Psoas muscle (tissue), 7 donors: ENCODE measurements at regions not wholly inside any gene's neighbourhood (a gene's known extent, or its start where the extent isn't known, plus 50 kb on each side); places are given as distances from the start of the nearest gene placed in this dataset.

Experiments
- ATAC-seq, 4 donors: fragments of 200-7000 bp; cut with Tn5 transposase; one replicate each; pipeline ENCODE4 v1.9.1; 2020; ENCODE audit warnings: moderate library complexity in 3 of 4, mild to moderate bottlenecking in 2 of 4
- DNase-seq, 2 donors: peaks; one replicate each; pipeline ENCODE4 v3.0.0-alpha.2; 2020
- H3K27ac ChIP-seq: fragments of 200-600 bp; one replicate; pipeline ENCODE4 v1.8.0; 2022
- H3K27me3 ChIP-seq, 3 donors: fragments of 200-600 bp in 1 of 3; one replicate each; pipeline versions ENCODE4 v1.6.1 to v1.8.0; 2013 to 2022; ENCODE audit warnings: low read length in 2 of 3, mild to moderate bottlenecking in 2 of 3, moderate library complexity in 1 of 3; ENCODE audit not compliant: insufficient read depth in 3 of 3
- H3K36me3 ChIP-seq, 2 donors: fragments of 200-600 bp in 1 of 2; one replicate each; pipeline versions ENCODE4 v1.6.1 to v1.8.0; 2013 to 2022; ENCODE audit warnings: low read depth in 1 of 2, mild to moderate bottlenecking in 1 of 2, moderate library complexity in 1 of 2; ENCODE audit not compliant: insufficient read depth in 1 of 2
- H3K4me1 ChIP-seq: fragments of 200-600 bp; one replicate; pipeline ENCODE4 v1.8.0; 2022
- H3K4me3 ChIP-seq: fragments of 200-600 bp; one replicate; pipeline ENCODE4 v1.8.0; 2022; ENCODE audit warnings: mild to moderate bottlenecking
- H3K9me3 ChIP-seq: fragments of 200-600 bp; one replicate; pipeline ENCODE4 v1.8.0; 2022
- WGBS, 3 donors: extraction: QIAGEN DNeasy Blood & Tissue Kit; methylation state at CpG; one replicate each; pipeline versions ENCODE4 v1.1.6 to v1.1.7; 2013; 5-methylcytosine and 5-hydroxymethylcytosine counted together
- intact Hi-C, 2 donors: fragments of 100-400 bp; cut with DNase I; formaldehyde crosslinking; loops; one replicate each; pipeline versions ENCODE4 v1.11.0 to v1.14.2; 2022
- TF ChIP-seq, protein P1 (sequence below): fragments of 200-600 bp; IDR thresholded peaks from one replicate; pipeline ENCODE4 v1.8.0; 2022; ENCODE audit warnings: antibody characterized with exemption
- donor health status: healthy with polysubstance abuse.
- donor health status: DM: no; HTN: no; CAD: no; lungs with moderate emphysema.
- donor health status: Bipolar disorder and iron deficiency.
- donor health status: healthy.
- donor health status: DM: yes; HTN: yes; CAD: no.
- donor health status: DM: no; HTN: no; CAD: no.
- donor health status: DM: yes; HTN: yes; CAD: no.

DNA sequence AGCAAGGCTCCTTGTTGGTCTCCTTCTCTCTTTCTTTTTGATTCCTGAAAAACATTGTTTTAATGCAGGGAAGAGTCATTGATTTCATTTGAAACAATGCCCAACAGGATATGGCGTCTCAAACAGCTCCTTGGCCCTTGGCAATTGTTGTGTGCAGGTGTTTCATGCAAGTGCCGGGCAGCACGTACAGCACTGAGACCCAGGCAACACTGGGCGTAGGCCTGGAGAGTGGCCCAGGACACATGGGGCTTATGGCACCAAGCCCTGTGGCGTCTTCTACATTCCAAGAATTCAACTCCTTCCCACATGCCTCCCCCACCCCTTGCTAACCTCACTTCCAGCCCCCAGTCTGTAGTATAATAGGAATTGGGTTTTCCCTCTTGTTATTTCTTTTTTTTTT is 230.4 kb downstream of the SPTSSA start:
- Histone ChIP-seq H3K4me3 (no peak overlapping the region), H3K27ac (peak overlapping the region; percentile 12), H3K4me1 (peaks cover 41% of the 10 kb centered on the region), H3K9me3 (no peaks in the 10 kb centered on the region), H3K36me3 (no peaks in the 10 kb centered on the region), H3K27me3 (no peaks in the 10 kb centered on the region)
- ATAC-seq (no peak), DNase-seq (peak in 1 of 2 donors; percentile 16)
- 31 to 43% (median 36%) methylated on average over 5 of the region's 5 CpGs for WGBS, 3 donors
- TF ChIP-seq, protein P1, sequence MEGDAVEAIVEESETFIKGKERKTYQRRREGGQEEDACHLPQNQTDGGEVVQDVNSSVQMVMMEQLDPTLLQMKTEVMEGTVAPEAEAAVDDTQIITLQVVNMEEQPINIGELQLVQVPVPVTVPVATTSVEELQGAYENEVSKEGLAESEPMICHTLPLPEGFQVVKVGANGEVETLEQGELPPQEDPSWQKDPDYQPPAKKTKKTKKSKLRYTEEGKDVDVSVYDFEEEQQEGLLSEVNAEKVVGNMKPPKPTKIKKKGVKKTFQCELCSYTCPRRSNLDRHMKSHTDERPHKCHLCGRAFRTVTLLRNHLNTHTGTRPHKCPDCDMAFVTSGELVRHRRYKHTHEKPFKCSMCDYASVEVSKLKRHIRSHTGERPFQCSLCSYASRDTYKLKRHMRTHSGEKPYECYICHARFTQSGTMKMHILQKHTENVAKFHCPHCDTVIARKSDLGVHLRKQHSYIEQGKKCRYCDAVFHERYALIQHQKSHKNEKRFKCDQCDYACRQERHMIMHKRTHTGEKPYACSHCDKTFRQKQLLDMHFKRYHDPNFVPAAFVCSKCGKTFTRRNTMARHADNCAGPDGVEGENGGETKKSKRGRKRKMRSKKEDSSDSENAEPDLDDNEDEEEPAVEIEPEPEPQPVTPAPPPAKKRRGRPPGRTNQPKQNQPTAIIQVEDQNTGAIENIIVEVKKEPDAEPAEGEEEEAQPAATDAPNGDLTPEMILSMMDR, result no peak
- intact Hi-C loops, result no loop called here

DNA sequence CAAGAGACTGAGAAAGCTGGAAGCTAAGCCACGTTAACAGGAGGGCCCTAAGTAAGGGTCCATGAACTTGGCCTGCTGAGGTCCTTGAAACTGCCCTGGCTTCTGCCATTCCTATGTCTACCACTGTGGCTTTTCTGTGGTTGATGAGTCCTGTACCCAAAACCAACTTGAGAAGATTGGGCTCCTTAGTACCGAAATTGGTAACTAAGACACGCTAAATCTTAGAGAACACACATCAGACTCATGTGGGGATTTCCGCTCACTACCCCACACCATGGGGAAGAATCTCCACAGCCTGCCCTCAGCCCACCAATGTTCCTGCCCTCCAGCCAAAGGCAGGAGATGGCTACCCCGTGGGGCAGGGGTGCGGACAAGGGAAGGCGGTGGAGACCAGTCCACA is 232.9 kb downstream of the SPTSSA start:
- no peak for DNase-seq
- H3K36me3 ChIP-seq, result no peaks in the 10 kb centered on the region
- intact Hi-C loops, result loop anchor here (2.0 to 10.0 kb wide), 7 partner anchors 92 to 390 kb away; partner anchors contain the start of gene EGLN3 (in 1 of the 2)
- H3K9me3 ChIP-seq, result no peaks in the 10 kb centered on the region
- H3K4me1 ChIP-seq, result peaks cover 28% of the 10 kb centered on the region
- WGBS, 3 donors, result 95 to 98% (median 95%) methylated on average over 7 of the region's 7 CpGs
- no peak for ATAC-seq
- TF ChIP-seq, protein P1, result no peak
- H3K27ac ChIP-seq, result no peak overlapping the region
- no peaks in the 10 kb centered on the region for H3K27me3 ChIP-seq
- H3K4me3 ChIP-seq, result no peak overlapping the region

DNA sequence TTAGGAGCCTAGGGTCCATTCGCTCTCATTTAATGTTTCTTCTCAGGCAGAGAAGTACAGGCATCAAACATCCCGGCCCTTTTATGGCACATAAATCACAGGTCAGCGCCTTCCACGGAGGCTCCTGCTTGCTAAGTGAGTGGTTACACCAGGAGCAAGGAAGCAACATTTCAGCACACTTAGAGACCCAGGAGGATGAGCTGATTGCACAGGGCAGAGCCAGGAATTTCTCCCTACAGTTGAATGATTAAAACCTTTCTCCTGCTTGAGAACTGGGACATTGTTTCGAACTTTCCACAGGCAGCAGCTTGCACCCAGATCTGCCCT is 233.4 kb downstream of the SPTSSA start:
- TF ChIP-seq, protein P1, result no peak
- DNase-seq (no peak), ATAC-seq (no peak)
- Histone ChIP-seq H3K27ac (no peak overlapping the region), H3K36me3 (no peaks in the 10 kb centered on the region), H3K9me3 (no peaks in the 10 kb centered on the region), H3K27me3 (no peaks in the 10 kb centered on the region), H3K4me1 (peaks cover 23% of the 10 kb centered on the region), H3K4me3 (no peak overlapping the region)
- intact Hi-C loops, result loop anchor here (2.0 to 10.0 kb wide), 7 partner anchors 91 to 390 kb away; partner anchors contain the start of gene EGLN3 (in 1 of the 2)
- 75 to 86% (median 77%) methylated on average over 5 of the region's 5 CpGs for WGBS, 3 donors

DNA sequence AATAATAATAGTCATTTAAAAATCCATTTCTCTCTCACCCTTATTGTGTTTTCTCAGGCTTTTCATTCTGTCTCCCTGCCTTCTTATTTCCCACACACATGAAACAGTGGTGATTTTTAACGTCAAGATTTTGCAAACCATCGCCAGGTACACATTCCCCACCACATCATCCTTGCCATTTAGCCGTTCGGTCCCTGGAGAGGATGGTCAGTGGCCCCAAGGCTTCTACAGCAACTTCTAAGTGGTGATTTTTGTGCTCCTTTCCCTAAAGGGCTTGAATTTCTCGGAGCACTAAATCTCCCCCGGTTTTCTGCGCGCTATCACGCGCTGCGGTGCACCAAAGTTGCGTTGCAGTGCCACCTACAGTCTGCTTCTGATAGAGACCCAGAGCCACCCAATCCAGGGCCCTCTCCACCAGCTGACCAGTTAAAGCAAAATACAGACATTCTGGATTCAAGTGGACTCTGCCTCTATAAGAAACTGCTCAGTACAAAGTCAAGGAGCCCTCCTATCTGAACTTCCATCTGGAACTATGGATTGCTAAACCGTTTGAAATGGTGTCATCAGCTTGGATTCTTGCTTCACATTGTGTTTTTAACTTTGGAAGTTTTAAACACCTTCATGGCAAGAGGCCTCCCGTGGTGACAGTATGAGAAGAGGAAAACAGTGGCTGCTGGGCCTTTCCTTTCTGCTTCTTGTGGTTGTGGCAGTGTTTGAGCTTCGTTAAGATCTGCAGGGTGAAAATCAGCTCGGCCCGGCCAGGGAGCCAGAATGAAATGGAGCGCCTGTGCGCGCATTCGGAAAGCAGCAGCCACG is 234.0 kb downstream of the SPTSSA start:
- Histone ChIP-seq H3K4me3 (peak overlapping the region; percentile 52), H3K4me1 (peaks cover 17% of the 10 kb centered on the region), H3K9me3 (no peaks in the 10 kb centered on the region), H3K27ac (no peak overlapping the region), H3K27me3 (no peaks in the 10 kb centered on the region), H3K36me3 (no peaks in the 10 kb centered on the region)
- TF ChIP-seq, protein P1, result peak; percentile 79
- DNase-seq, result peak; percentile 56 to 76
- 36 to 39% (median 37%) methylated on average over 22 of the region's 22 CpGs for WGBS, 3 donors
- intact Hi-C loops, result loop anchor here (2.0 to 10.0 kb wide), 7 partner anchors 91 to 389 kb away; partner anchors contain the start of gene EGLN3 (in 1 of the 2)
- ATAC-seq, result peak; percentile 92 to 99 (median 95)
